ENCODE measurements at regions not wholly inside any gene's neighbourhood (a gene's known extent, or its start where the extent isn't known, plus 50 kb on each side); places are given as distances from the start of the nearest gene placed in this dataset.
"Not testable (repeated sequence)": the region's sequence is repeated elsewhere in the genome, so short reads cannot be mapped to it uniquely, and the experiment has no call there.

DNA sequence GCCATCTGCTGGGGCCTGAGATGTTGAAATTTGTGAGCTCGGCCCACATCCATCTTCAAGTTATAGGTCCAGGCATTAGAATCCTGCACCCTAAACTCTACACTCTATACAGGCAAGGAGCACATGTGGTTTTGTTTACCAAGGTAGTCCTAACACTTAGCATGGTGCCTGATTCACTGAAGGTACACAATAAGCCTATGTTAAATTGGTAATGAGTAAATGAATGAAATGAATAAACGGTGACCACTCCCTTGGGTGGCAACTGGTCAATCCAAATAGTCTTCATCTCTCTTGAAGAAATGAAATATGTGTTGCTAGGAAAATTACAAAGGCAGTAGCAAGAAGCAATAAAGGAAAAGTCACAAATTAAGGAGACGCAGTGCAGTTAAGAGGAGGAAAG, 359.3 kb upstream of the UBE2E2 start:
- dilution Hi-C loops (cut with MboI; ENCODE audit: extremely low pct_ligation_motif_present, low sequenced_read_pairs), result no loop called here
- DNase-seq (ENCODE audit: low read depth, low spot score), result no peak
- no peak for FAIRE-seq
- no peak overlapping the region for H3K4me2 ChIP-seq (ENCODE audit: insufficient read depth, low read length)
- no peak overlapping the region for H3K27ac ChIP-seq (ENCODE audit: insufficient read depth, low read depth, low read length)
- BruUV-seq (replicated peaks), result no TSS peak
- H3K27me3 ChIP-seq (ENCODE audit: control insufficient read depth in 2 of 2, insufficient read depth in 2 of 2, low read length in 2 of 2), result no peaks in the 10 kb centered on the region
- no peaks in the 10 kb centered on the region for H3K9me1 ChIP-seq (replicated peaks; ENCODE audit: control insufficient read depth, extremely low read depth, insufficient read depth, low read length)
- ChIA-PET CTCF (no interaction called here), POLR2A (no interaction called here)
- no peaks in the 10 kb centered on the region for H4K20me1 ChIP-seq (replicated peaks; ENCODE audit: control insufficient read depth, extremely low read depth, insufficient read depth, low read length)
- H2AFZ ChIP-seq (ENCODE audit: low read depth, low read length), result no peak overlapping the region
- TF ChIP-seq MYC (IDR thresholded peaks at IDR 0.05; ENCODE audit: low read depth, low read length) (no peak), POLR2A (IDR thresholded peaks at IDR 0.05; ENCODE audit: low read depth, low read length) (no peak), FOS (IDR thresholded peaks at IDR 0.05; ENCODE audit: borderline replicate concordance, insufficient read depth, low read length) (no peak), JUN (IDR thresholded peaks at IDR 0.05; ENCODE audit: borderline replicate concordance, insufficient read depth, insufficient read length, low read depth) (no peak)
- H3K79me2 ChIP-seq (ENCODE audit: control insufficient read depth, insufficient read depth, low read length), result no peaks in the 10 kb centered on the region
- H3K4me3 ChIP-seq (replicated peaks in 1 of 3; ENCODE audit: insufficient read depth in 1 of 3, low read depth in 1 of 3, low read length in 3 of 3), result no peak overlapping the region
- no peaks in the 10 kb centered on the region for H3K9me3 ChIP-seq (replicated peaks; ENCODE audit: control insufficient read depth, insufficient read depth, low read length)
- no peaks in the 10 kb centered on the region for H3K36me3 ChIP-seq (ENCODE audit: control insufficient read depth in 2 of 2, extremely low read depth in 1 of 2, insufficient read depth in 2 of 2, low read length in 2 of 2)
- intact Hi-C loops (cut with micrococcal nuclease), result no loop called here
- H3K9ac ChIP-seq (replicated peaks; ENCODE audit: extremely low read depth, insufficient read depth, low read length), result no peak overlapping the region
- no peaks in the 10 kb centered on the region for H3K4me1 ChIP-seq (ENCODE audit: control insufficient read depth, extremely low read depth, insufficient read depth, low read length)

GRCh38 chr3:22846566-22846965, 356.6 kb upstream of the UBE2E2 start:
- BruUV-seq (replicated peaks), result no TSS peak
- intact Hi-C loops (cut with micrococcal nuclease), result no loop called here
- Histone ChIP-seq H2AFZ (ENCODE audit: low read depth, low read length) (no peak overlapping the region), H3K9me3 (replicated peaks; ENCODE audit: control insufficient read depth, insufficient read depth, low read length) (no peaks in the 10 kb centered on the region), H3K4me1 (ENCODE audit: control insufficient read depth, extremely low read depth, insufficient read depth, low read length) (no peaks in the 10 kb centered on the region), H3K4me3 (replicated peaks in 1 of 3; ENCODE audit: insufficient read depth in 1 of 3, low read depth in 1 of 3, low read length in 3 of 3) (no peak overlapping the region), H3K9me1 (replicated peaks; ENCODE audit: control insufficient read depth, extremely low read depth, insufficient read depth, low read length) (no peaks in the 10 kb centered on the region), H3K79me2 (ENCODE audit: control insufficient read depth, insufficient read depth, low read length) (no peaks in the 10 kb centered on the region), H4K20me1 (replicated peaks; ENCODE audit: control insufficient read depth, extremely low read depth, insufficient read depth, low read length) (no peaks in the 10 kb centered on the region), H3K27me3 (ENCODE audit: control insufficient read depth in 2 of 2, insufficient read depth in 2 of 2, low read length in 2 of 2) (no peaks in the 10 kb centered on the region), H3K27ac (ENCODE audit: insufficient read depth, low read depth, low read length) (no peak overlapping the region), H3K36me3 (ENCODE audit: control insufficient read depth in 2 of 2, extremely low read depth in 1 of 2, insufficient read depth in 2 of 2, low read length in 2 of 2) (no peaks in the 10 kb centered on the region), H3K4me2 (ENCODE audit: insufficient read depth, low read length) (no peak overlapping the region), H3K9ac (replicated peaks; ENCODE audit: extremely low read depth, insufficient read depth, low read length) (no peak overlapping the region)
- ChIA-PET CTCF (no interaction called here), POLR2A (no interaction called here)
- TF ChIP-seq JUN (IDR thresholded peaks at IDR 0.05; ENCODE audit: borderline replicate concordance, insufficient read depth, insufficient read length, low read depth), result no peak
- TF ChIP-seq MYC (IDR thresholded peaks at IDR 0.05; ENCODE audit: low read depth, low read length), result no peak
- TF ChIP-seq FOS (IDR thresholded peaks at IDR 0.05; ENCODE audit: borderline replicate concordance, insufficient read depth, low read length), result no peak
- no peak for TF ChIP-seq POLR2AphosphoS5 (IDR thresholded peaks at IDR 0.05; ENCODE audit: insufficient read depth, low read depth, low read length)
- TF ChIP-seq, protein P1, sequence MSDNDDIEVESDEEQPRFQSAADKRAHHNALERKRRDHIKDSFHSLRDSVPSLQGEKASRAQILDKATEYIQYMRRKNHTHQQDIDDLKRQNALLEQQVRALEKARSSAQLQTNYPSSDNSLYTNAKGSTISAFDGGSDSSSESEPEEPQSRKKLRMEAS (IDR thresholded peaks at IDR 0.05; ENCODE audit: insufficient read depth, insufficient read length), result no peak
- TF ChIP-seq GATA2 (IDR thresholded peaks at IDR 0.05; ENCODE audit: insufficient read depth, insufficient read length, low read depth, low read length), result no peak
- no peak for TF ChIP-seq CTCF (IDR thresholded peaks at IDR 0.05; ENCODE audit: extremely low read depth in 1 of 2, insufficient read depth in 1 of 2, low read depth in 1 of 2, low read length in 2 of 2)
- TF ChIP-seq EZH2 (IDR thresholded peaks at IDR 0.05; ENCODE audit: borderline replicate concordance, low read depth, low read length, severe bottlenecking), result no peak
- no peak for TF ChIP-seq POLR2A (IDR thresholded peaks at IDR 0.05; ENCODE audit: low read depth, low read length)
- dilution Hi-C loops (cut with MboI; ENCODE audit: extremely low pct_ligation_motif_present, low sequenced_read_pairs), result no loop called here
- DNase-seq (ENCODE audit: low read depth, low spot score), result no peak
- no peak for FAIRE-seq

DNA sequence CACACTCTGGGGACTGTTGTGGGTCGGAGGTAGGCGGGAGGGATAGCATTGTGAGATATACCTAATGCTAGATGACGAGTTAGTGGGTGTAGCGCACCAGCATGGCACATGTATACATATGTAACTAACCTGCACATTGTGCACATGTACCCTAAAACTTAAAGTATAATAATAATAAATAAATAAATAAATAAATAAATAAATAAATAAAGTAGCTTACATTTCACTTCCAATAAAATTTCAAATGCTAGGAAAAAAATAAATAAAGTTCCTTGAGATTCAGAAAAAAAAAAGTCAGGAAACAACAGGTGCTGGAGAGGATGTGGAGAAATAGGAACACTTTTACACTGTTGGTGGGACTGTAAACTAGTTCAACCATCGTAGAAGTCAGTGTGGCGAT, 353.5 kb upstream of the UBE2E2 start:
- H4K20me1 ChIP-seq (replicated peaks; ENCODE audit: control insufficient read depth, extremely low read depth, insufficient read depth, low read length); dilution Hi-C loops (cut with MboI; ENCODE audit: extremely low pct_ligation_motif_present, low sequenced_read_pairs); H3K9me1 ChIP-seq (replicated peaks; ENCODE audit: control insufficient read depth, extremely low read depth, insufficient read depth, low read length); CTCF ChIA-PET; H2AFZ ChIP-seq (ENCODE audit: low read depth, low read length); H3K4me1 ChIP-seq (ENCODE audit: control insufficient read depth, extremely low read depth, insufficient read depth, low read length); H3K9me3 ChIP-seq (replicated peaks; ENCODE audit: control insufficient read depth, insufficient read depth, low read length); H3K4me3 ChIP-seq (replicated peaks in 1 of 3; ENCODE audit: insufficient read depth in 1 of 3, low read depth in 1 of 3, low read length in 3 of 3); FAIRE-seq; H3K27ac ChIP-seq (ENCODE audit: insufficient read depth, low read depth, low read length); H3K27me3 ChIP-seq (ENCODE audit: control insufficient read depth in 2 of 2, insufficient read depth in 2 of 2, low read length in 2 of 2); H3K4me2 ChIP-seq (ENCODE audit: insufficient read depth, low read length); H3K36me3 ChIP-seq (ENCODE audit: control insufficient read depth in 2 of 2, extremely low read depth in 1 of 2, insufficient read depth in 2 of 2, low read length in 2 of 2); POLR2A ChIA-PET; BruUV-seq (replicated peaks); H3K79me2 ChIP-seq (ENCODE audit: control insufficient read depth, insufficient read depth, low read length); intact Hi-C loops (cut with micrococcal nuclease); DNase-seq (ENCODE audit: low read depth, low spot score); H3K9ac ChIP-seq (replicated peaks; ENCODE audit: extremely low read depth, insufficient read depth, low read length): not testable (repeated sequence)

Data from endothelial cell of umbilical vein (primary cell).